Left ventricle myocardium inferior (tissue), 1 donor: ENCODE measurements at regions not wholly inside any gene's neighbourhood (a gene's known extent, or its start where the extent isn't known, plus 50 kb on each side); places are given as distances from the start of the nearest gene placed in this dataset.

Experiments used
- DNase-seq: peaks from one replicate; pipeline ENCODE4 v3.0.0-alpha.2; 2020
- H3K27ac ChIP-seq: fragments of 200-600 bp; replicated peaks from 2 replicates; pipeline ENCODE4 v1.8.0; 2021
- H3K27me3 ChIP-seq: fragments of 200-600 bp; 2 replicates; pipeline ENCODE4 v1.8.0; 2021; ENCODE audit warnings: low read depth
- H3K36me3 ChIP-seq: fragments of 200-600 bp; 2 replicates; pipeline ENCODE4 v1.8.0; 2021
- H3K4me1 ChIP-seq: fragments of 200-600 bp; 2 replicates; pipeline ENCODE4 v1.8.0; 2021
- H3K4me3 ChIP-seq: fragments of 200-600 bp; 2 replicates; pipeline ENCODE4 v1.8.0; 2021; ENCODE audit warnings: mild to moderate bottlenecking, moderate library complexity
- H3K9me3 ChIP-seq: fragments of 200-600 bp; replicated peaks from 2 replicates; pipeline ENCODE4 v1.8.0; 2021
- CTCF ChIP-seq: fragments of 200-600 bp; IDR thresholded peaks from 2 replicates; pipeline ENCODE4 v1.8.0; 2021; ENCODE audit warnings: antibody characterized with exemption, mild to moderate bottlenecking, borderline replicate concordance
- intact Hi-C: fragments of 100-400 bp; cut with micrococcal nuclease; formaldehyde crosslinking; loops from one replicate; pipeline ENCODE4 v1.11.0; 2022
- donor health status: DM: no; HTN: yes; CAD: no; lungs with severe emphysema.

GRCh38 chr17:69703751-69704150, 289.3 kb downstream of the MAP2K6 start:
- intact Hi-C loops: no loop called here
- no peak for DNase-seq
- peaks cover 7% of the 10 kb centered on the region for H3K9me3 ChIP-seq
- no peak overlapping the region for H3K27ac ChIP-seq
- no peaks in the 10 kb centered on the region for H3K4me1 ChIP-seq
- TF ChIP-seq CTCF: no peak
- H3K4me3 ChIP-seq: no peak overlapping the region
- H3K36me3 ChIP-seq: no peaks in the 10 kb centered on the region
- H3K27me3 ChIP-seq: no peaks in the 10 kb centered on the region

GRCh38 chr17:69704935-69705334, 290.4 kb downstream of the MAP2K6 start:
- no peak for TF ChIP-seq CTCF
- intact Hi-C loops: no loop called here
- Histone ChIP-seq H3K4me3 (no peak overlapping the region), H3K9me3 (no peaks in the 10 kb centered on the region), H3K27ac (no peak overlapping the region), H3K36me3 (no peaks in the 10 kb centered on the region), H3K27me3 (no peaks in the 10 kb centered on the region), H3K4me1 (no peaks in the 10 kb centered on the region)
- no peak for DNase-seq

GRCh38 chr17:69706127-69706526, 291.6 kb downstream of the MAP2K6 start:
- no peak overlapping the region for H3K4me3 ChIP-seq
- H3K36me3 ChIP-seq: no peaks in the 10 kb centered on the region
- no peaks in the 10 kb centered on the region for H3K27me3 ChIP-seq
- H3K4me1 ChIP-seq: no peaks in the 10 kb centered on the region
- no peak for TF ChIP-seq CTCF
- H3K27ac ChIP-seq: no peak overlapping the region
- no peak for DNase-seq
- intact Hi-C loops: no loop called here
- no peaks in the 10 kb centered on the region for H3K9me3 ChIP-seq

- intact Hi-C loops: no loop called here
- no peak overlapping the region for H3K27ac ChIP-seq
- H3K36me3 ChIP-seq: no peaks in the 10 kb centered on the region
- no peak overlapping the region for H3K4me3 ChIP-seq
- DNase-seq: no peak
- H3K9me3 ChIP-seq: no peaks in the 10 kb centered on the region
- no peaks in the 10 kb centered on the region for H3K4me1 ChIP-seq
- TF ChIP-seq CTCF: no peak
- H3K27me3 ChIP-seq: no peaks in the 10 kb centered on the region
Measured at GRCh38 chr17:69709441-69709840, 294.9 kb downstream of the MAP2K6 start.

GRCh38 chr17:69710926-69711325, 296.4 kb downstream of the MAP2K6 start:
- DNase-seq: no peak
- Histone ChIP-seq H3K36me3 (no peaks in the 10 kb centered on the region), H3K4me1 (no peaks in the 10 kb centered on the region), H3K4me3 (no peak overlapping the region), H3K27me3 (no peaks in the 10 kb centered on the region), H3K9me3 (no peaks in the 10 kb centered on the region), H3K27ac (no peak overlapping the region)
- intact Hi-C loops: no loop called here
- TF ChIP-seq CTCF: no peak

GRCh38 chr17:69711541-69711940, 297.0 kb downstream of the MAP2K6 start:
- Histone ChIP-seq H3K36me3 (no peaks in the 10 kb centered on the region), H3K27me3 (no peaks in the 10 kb centered on the region), H3K4me3 (no peak overlapping the region), H3K4me1 (no peaks in the 10 kb centered on the region), H3K27ac (no peak overlapping the region), H3K9me3 (no peaks in the 10 kb centered on the region)
- TF ChIP-seq CTCF: no peak
- intact Hi-C loops: no loop called here
- no peak for DNase-seq
